Lower leg skin (tissue), 4 donors: ENCODE measurements at regions not wholly inside any gene's neighbourhood (a gene's known extent, or its start where the extent isn't known, plus 50 kb on each side); places are given as distances from the start of the nearest gene placed in this dataset.

Experiments
- DNase-seq, 2 donors: peaks; one replicate each; pipeline ENCODE4 v3.0.0-alpha.2; 2019; ENCODE audit warnings: low spot score in 2 of 2
- H3K4me3 ChIP-seq: fragments of 200-600 bp; sonication (generic); 2 replicates; pipeline ENCODE4 v1.5.1; 2017; ENCODE audit warnings: mild to moderate bottlenecking, low read depth; ENCODE audit not compliant: poor library complexity, severe bottlenecking
- CTCF ChIP-seq, 3 donors: fragments of 450-650 bp; IDR thresholded peaks; one replicate each; pipeline ENCODE4 v1.5.1; 2016; ENCODE audit warnings: antibody characterized with exemption in 3 of 3, mild to moderate bottlenecking in 3 of 3, moderate library complexity in 2 of 3
- POLR2A ChIP-seq, 2 donors: fragments of 450-650 bp; IDR thresholded peaks; one replicate each; pipeline ENCODE4 v1.6.1; 2016 to 2017; ENCODE audit warnings: antibody characterized with exemption in 2 of 2, mild to moderate bottlenecking in 1 of 2, moderate library complexity in 1 of 2
- WGBS, 2 donors: methylation state at CpG; one replicate each; pipeline ENCODE4 v1.1.5; 2018; 5-methylcytosine and 5-hydroxymethylcytosine counted together
- intact Hi-C: fragments of 100-400 bp; cut with DNase I; formaldehyde crosslinking; loops from one replicate; pipeline ENCODE4 v1.15.0; 2023; ENCODE audit warnings: low total_unique reads

GRCh38 chr1:90591355-90591969 is 125.6 kb downstream of the BARHL2 start:
- TF ChIP-seq CTCF (IDR thresholded peaks at IDR 0.05) (no peak), POLR2A (IDR thresholded peaks at IDR 0.05) (no peak)
- 71 to 84% methylated on average over 8 of the region's 8 CpGs for WGBS, 2 donors

GRCh38 chr1:90580176-90580575 is 136.9 kb downstream of the BARHL2 start:
- intact Hi-C loops: no loop called here
- WGBS, 2 donors: 27 to 46% methylated on average over 3 of the region's 3 CpGs
- no peak overlapping the region for H3K4me3 ChIP-seq
- TF ChIP-seq CTCF (IDR thresholded peaks at IDR 0.05): no peak
- no peak for TF ChIP-seq POLR2A (IDR thresholded peaks at IDR 0.05)
- no peak for DNase-seq

More at GRCh38 chr1:90591355-90591969, 125.6 kb downstream of the BARHL2 start:
- no peak for DNase-seq
- intact Hi-C loops: no loop called here
- no peak overlapping the region for H3K4me3 ChIP-seq

- intact Hi-C loops: no loop called here
- WGBS, 2 donors: 56 to 69% methylated on average over 3 of the region's 3 CpGs
- DNase-seq: no peak
- H3K4me3 ChIP-seq: no peak overlapping the region
- TF ChIP-seq CTCF (IDR thresholded peaks at IDR 0.05) (no peak), POLR2A (IDR thresholded peaks at IDR 0.05) (no peak)
Observed at GRCh38 chr1:90579212-90579802, 137.8 kb downstream of the BARHL2 start.

GRCh38 chr1:90574692-90575370 is 142.3 kb downstream of the BARHL2 start:
- no peak overlapping the region for H3K4me3 ChIP-seq
- TF ChIP-seq POLR2A (IDR thresholded peaks at IDR 0.05) (no peak), CTCF (IDR thresholded peaks at IDR 0.05) (no peak)
- 74 to 92% methylated on average over 1 of the region's 1 CpG for WGBS, 2 donors
- DNase-seq: no peak
- intact Hi-C loops: no loop called here

GRCh38 chr1:90573736-90574135 is 143.4 kb downstream of the BARHL2 start:
- no peak for DNase-seq
- intact Hi-C loops: no loop called here
- no peak for TF ChIP-seq POLR2A (IDR thresholded peaks at IDR 0.05)
- TF ChIP-seq CTCF (IDR thresholded peaks at IDR 0.05): no peak
- 77 to 79% methylated on average over 3 of the region's 3 CpGs for WGBS, 2 donors
- H3K4me3 ChIP-seq: no peak overlapping the region
